ENCODE measurements at regions not wholly inside any gene's neighbourhood (a gene's known extent, or its start where the extent isn't known, plus 50 kb on each side); places are given as distances from the start of the nearest gene placed in this dataset.

GRCh38 chr11:110867951-110868350, 155.7 kb upstream of the ARHGAP20 start:
- TF ChIP-seq POLR2A (IDR thresholded peaks at IDR 0.05) (no peak), CTCF (IDR thresholded peaks at IDR 0.05 in 8 of 11, conservative IDR thresholded peaks at IDR 0.05 in 3 of 11) (no peak), POLR2AphosphoS5 (IDR thresholded peaks at IDR 0.05) (no peak)

Data from spleen (tissue), 7 donors.